HTR-8/SVneo (cell line): ENCODE measurements at regions not wholly inside any gene's neighbourhood (a gene's known extent, or its start where the extent isn't known, plus 50 kb on each side); places are given as distances from the start of the nearest gene placed in this dataset.
"Not testable (repeated sequence)": the region's sequence is repeated elsewhere in the genome, so short reads cannot be mapped to it uniquely, and the experiment has no call there.

ENCODE experiments used
- DNase-seq: peaks from one replicate; pipeline ENCODE4 v3.0.0; 2011; ENCODE audit warnings: low spot score, mixed read lengths; ENCODE audit not compliant: insufficient read length
- FAIRE-seq: peaks from 2 replicates; lab custom pipeline; 2011; peaks lifted over from hg19 to GRCh38; lab: Jason Lieb, UNC

DNA sequence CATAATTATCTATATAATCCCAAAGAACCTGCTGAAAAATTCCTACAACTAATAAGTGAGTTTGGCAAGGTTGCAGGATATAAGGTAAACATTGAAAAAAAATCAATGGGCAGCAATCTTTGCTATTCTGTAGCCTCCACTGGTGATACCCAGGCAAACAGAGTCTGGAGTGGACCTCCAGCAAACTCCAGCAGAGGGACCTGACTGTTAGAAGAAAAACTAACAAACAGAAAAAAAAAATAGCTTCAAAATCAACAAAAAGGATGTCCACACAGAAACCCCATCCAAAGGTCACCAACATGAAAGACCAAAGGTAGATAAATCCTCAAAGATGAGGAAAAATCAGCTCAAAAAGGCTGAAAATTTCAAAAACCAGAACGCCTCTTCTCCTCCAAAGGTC is 128.9 kb upstream of the PJA2 start:
- not testable (repeated sequence) for DNase-seq, FAIRE-seq

DNA sequence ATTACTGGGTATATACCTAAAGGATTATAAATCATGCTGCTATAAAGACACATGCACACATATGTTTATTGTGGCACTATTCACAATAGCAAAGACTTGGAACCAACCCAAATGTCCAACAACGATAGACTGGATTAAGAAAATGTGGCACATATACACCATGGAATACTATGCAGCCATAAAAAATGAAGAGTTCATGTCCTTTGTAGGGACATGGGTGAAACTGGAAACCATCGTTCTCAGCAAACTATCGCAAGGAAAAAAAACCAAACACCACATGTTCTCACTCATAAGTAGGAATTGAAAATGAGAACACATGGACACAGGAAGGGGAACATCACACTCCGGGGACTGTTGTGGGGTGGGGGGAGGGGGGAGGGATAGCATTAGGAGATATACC is 125.3 kb upstream of the PJA2 start:
- not testable (repeated sequence) for FAIRE-seq, DNase-seq

DNA sequence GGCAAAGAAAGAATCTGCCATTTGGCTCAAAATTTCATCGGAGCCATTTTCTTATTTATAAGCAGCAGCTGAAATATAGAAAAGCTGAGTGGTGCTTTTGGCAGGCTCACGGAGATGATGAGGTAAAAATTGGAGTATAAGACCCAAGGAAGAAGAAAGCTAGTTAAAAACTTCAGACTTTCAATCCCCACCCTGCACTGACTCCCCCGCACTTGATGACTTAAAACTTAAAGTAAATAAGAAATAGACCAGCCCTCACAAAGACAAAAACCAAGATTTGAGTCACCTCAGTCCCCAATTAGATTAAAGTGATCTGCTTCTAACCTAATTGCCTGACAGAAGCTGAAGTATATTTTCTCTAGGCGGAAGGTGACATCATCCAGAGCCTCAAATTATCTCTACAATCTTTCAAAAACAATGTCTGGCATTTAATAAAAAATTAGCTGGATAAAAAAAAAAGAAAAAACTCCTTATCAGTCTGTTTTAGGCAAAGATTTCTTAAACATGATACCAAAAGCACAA is 124.0 kb upstream of the PJA2 start:
- DNase-seq, result no peak
- no peak for FAIRE-seq

DNA sequence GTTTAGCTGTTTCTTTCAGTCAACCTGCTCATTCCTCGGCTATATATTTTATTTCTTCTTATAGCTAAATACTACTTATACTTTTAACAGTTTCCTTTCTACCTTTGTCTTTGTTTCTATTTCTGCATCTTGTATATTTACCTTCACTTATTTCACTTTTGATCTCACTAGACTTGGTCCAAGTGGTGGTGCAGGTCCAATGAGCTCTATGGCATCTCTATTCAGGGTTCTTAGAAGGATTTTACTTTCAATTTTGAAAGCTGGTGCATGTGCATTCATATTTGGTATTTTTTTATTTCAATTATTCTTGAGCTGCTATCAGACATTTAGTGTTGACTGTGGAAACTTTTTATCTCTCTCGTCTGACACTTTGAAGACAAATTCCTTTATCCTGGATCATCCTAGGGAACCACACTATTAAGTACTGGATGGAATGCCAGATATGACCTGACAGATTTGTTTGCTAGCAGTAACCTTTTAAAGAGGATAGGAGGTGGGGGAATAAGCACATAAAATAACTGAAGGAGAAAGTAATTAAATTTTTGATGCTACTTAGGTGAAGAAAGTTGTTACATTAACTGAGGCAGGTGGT is 123.1 kb upstream of the PJA2 start:
- no peak for FAIRE-seq
- no peak for DNase-seq

GRCh38 chr5:109531262-109531661 is 121.5 kb upstream of the PJA2 start:
- no peak for DNase-seq
- FAIRE-seq, result no peak

DNA sequence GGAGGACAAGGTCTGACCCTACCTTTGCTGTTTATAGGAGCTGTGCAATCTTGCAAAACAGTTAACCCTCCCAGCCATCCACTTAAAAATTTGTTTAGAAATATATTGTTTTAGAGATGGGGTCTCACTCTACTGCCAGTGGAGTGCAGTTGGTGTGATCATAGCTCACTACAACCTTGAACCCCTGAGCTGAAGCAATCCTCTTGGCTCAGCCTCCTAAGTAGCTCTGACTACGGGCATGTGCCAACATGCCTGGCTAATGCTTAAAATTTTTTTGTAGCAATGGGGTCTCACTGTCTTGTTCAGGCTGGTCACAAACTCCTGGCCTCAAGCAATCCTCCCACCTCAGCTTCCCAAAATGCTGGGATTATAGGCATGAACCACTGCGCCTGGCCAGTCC is 120.2 kb upstream of the PJA2 start:
- DNase-seq (no peak), FAIRE-seq (no peak)

DNA sequence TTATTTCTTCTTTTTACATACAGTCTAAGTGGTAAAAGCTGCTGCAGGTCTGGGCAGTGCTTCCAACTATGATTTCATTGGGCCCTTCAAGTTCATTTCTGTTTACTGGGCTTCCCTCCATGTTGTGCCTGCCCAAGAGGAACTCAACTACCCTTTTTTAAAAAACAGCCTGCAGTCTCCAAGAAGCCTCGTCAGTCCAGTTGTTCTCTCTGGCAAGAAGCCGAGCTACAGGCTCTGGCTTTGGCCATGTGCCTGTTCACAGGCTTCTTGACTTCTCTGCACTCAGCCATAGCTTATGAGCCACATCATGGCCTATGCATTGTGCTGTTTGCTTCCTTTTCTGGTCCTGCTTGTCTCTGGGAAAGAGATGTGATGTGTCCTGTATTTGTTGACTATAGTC is 119.7 kb upstream of the PJA2 start:
- no peak for DNase-seq
- FAIRE-seq, result no peak

- DNase-seq (no peak), FAIRE-seq (no peak)
Observed at GRCh38 chr5:109524555-109524954, 114.8 kb upstream of the PJA2 start.

DNA sequence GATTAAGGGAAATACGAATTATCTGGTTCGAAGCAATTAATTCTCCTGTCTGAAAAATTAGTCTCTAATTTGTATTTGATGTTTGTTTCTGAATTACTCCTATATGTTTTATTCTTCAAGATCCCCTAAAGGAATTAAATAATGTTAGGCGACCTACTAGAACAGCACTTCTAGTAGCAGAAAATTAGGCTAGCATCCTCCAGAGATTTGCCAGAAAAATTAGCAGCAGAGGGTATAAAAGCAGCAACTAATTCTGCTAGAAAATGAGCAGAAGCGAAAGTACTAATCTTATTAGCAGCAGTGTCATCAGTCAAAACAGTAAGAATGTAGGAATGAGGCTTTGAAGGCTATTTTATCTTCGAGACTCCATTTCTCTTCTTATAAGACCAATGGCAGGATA is 114.3 kb upstream of the PJA2 start:
- DNase-seq, result no peak
- FAIRE-seq, result no peak

DNA sequence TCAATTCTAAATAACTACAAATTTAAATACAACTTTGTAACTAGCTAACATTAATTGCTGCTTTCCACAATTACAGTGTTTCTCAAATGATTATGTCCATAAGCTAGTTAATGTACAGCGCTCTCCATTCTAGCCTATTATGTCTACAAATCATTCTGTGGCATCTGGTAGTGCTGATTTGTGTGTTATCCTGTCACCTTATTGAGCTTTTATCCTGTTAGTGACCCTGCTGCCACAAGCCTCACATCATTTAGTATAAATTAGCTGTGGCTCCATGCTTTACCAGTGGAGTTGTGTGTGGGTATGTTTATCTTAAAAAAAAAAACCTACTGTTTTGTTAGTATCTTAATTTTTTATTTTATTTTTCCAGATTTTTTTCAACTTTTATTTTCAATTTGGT is 112.6 kb upstream of the PJA2 start:
- DNase-seq (no peak), FAIRE-seq (no peak)

GRCh38 chr5:109519416-109519815 is 109.6 kb upstream of the PJA2 start:
- DNase-seq (no peak), FAIRE-seq (no peak)

- no peak for FAIRE-seq
- DNase-seq, result no peak
Observed at GRCh38 chr5:109516390-109516789, 106.6 kb upstream of the PJA2 start.

DNA sequence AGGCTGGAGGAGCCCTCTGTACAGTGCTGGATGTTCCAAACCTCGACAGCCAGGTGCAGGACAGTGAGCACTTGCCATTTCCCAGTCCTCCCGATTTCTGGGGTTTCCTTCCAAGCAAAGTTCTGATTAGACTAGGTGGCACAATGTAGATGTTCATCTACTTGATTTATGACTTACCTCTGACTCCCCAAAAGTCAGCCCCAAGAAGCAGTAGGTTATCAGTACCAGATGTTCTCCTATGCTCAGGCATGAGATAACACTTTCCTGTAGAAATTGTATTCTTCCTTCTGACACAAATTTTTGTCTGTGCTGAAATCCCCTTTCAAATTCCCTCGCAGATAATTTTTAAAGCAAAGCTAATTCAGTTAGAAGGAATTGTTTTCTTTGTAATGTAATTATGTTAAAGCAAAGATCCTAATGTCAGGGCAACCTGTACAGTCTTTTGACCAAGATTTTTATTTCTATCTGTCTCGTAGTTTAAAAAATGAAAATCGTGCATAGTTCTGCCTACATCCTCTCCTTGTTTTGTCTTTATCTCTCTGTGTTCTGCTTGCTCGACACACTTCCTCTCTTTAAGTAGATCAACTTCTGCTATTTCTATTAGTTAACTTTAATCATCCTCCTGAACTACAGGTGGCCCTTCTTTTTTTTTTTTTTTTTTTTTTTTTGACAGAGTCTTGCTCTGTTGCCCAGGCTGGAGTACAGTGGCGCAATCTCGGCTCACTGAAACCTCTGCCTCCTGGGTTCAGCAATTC is 102.4 kb upstream of the PJA2 start:
- FAIRE-seq, result no peak
- no peak for DNase-seq

DNA sequence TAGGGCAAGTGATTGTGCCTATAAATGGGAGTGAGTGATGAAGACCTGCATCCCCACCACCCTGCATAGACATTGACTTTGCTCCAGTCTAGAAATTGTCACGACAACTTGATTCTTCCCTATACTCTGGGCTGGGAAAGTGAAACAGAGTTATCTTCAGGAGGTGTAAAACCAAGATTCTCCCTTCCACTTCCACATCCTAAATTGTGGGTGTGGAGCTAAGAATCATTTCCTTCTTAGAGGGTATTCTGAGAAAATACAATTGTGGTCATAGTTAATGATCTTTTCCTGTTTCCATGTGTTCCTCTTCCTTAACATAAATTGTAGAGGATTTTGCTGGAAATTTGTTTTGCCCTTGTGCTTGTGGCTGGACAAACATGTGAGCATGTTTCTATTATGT is 96.8 kb upstream of the PJA2 start:
- DNase-seq, result no peak
- no peak for FAIRE-seq

DNA sequence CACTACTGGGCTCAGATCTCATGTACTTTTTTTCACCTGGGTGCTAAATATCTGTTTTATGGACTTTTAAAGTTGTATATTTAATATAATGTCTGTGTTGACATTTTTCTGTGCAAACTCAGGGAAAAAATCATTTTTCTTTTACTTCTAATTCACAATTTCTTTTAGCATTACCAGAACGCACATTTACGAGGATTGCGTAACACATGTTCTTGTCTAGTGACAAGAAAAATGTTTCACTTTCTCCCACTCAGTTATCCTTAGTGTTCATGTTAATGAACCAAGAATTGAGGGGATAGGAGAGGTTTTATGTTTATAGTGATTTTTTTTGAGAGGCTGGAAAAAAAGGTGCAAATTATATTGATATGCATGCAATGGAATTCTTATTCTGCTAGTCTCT is 86.3 kb upstream of the PJA2 start:
- FAIRE-seq (no peak), DNase-seq (no peak)

DNA sequence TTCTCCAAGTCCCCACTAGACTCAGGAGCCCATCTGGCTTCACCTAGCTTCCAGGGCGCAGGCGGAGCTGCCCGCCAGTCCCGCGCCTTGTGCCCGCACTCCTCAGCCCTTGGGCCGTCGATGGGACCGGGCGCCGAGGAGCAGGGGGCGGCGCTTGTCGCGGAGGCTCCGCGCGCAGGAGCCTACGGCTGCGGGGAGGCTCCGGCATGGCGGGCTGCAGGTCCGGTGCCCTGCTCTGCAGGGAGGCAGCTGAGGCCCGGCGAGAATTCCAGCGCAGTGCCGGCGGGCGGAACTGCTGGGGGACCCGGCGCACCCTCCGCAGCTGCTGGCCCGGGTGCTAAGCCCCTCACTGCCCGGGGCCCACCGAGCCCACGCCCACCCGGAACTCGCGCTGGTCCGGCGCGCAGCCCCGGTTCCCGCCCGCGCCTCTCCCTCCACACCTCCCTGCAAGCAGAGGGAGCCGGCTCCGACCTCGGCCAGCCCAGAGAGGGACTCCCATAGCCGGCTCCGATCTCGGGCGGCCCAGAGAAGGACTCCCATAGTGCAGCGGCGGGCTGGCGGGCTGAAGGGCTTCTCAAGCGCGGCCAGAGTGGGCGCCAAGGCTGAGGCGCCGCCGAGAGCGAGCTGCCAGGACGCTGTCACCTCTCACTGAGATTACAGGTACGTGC is 78.1 kb upstream of the PJA2 start:
- DNase-seq, result no peak
- FAIRE-seq, result no peak

DNA sequence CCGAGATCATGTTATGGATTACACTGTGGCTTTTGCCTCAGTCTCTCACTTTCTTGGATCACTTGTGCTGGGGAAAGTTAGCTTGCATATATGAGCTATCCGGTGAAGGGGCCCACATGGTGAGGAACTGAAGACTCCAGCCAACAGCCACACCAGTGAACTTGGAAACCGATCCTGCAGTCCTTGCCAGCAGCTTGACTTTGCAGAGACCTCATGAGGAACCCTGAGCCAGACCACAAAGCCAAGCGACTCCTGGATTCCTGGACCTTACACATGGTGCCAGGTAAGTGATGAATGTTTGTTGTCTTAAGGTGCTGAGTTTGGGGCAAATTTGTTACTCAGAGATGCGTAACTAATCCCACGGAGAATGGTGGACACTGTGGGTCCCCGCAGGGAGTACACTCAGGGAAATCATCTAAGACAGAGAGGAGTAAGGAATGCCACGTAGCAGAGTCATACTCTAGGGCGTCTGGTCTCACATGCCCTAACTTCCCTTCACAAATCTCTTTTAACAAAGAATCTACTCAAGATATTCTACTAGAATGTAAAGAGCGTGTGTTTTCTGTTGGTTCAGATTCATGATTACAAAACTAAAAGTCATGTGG is 76.5 kb upstream of the PJA2 start:
- DNase-seq, result no peak
- no peak for FAIRE-seq

DNA sequence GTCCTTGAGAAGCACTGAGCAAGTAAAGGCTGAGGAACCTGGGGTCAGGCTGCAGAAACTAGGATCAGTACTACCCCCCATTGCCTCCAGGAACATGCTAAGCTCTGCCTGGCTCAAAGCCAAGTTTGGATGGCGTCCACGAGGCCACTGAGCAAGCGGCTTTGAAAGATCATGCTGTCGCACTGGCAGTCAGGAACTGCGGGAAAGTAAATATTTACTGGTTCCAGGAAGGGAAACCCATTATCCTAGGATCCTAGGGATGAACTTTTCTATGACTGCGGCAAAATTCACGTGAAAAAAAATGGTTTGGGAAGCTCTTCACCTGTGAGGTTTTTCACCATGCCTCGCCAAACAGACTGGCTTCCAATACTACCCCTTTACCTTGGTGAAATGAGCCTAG is 75.3 kb upstream of the PJA2 start:
- DNase-seq, result no peak
- FAIRE-seq, result no peak

DNA sequence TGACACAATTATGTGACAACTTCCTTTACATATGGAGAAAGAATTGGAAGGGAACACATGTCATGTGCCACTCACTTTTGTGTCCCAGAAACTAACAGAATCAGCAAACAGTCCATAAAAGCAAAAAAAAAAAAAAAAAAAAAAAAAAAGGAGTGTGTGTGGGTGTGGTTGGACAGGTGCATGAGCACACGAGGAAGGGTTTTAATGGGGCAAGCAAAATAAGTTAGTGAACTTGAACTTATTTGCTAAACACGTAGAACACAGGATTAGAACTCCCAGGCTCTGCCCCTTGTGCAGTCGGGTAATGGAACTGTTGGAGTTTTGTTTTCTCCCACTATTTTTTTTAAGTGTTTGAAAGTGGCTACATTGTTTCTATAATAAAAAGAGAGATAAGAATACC is 74.8 kb upstream of the PJA2 start:
- FAIRE-seq, result no peak

DNA sequence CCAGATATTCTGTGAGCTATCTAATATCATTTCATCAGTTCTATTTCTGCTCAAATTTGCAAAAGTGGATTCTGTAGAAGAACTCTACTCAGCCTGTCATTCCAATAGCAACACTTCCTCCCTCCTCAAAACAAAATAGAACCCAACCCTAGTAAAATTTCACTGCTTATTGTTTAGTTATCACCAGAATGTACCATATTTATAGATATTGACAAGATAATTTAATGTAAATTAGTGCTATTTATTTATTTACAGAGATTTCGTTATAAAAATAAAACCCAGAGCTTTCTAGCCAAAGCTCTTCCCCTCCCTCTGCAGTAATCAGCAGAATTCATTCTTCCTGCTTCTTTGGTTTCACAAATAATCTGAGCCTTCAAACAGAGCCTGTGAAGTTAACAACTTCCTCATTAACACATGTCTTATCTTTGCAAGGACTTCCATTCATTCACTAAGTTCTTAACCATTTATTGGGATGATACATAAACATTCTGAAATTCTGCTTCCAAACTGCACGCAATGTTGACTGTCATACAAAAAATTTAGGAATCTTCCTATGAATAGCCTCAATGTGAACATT is 73.7 kb upstream of the PJA2 start:
- FAIRE-seq (no peak), DNase-seq (no peak)

More for the DNA sequence above, 74.8 kb upstream of the PJA2 start:
- DNase-seq, result no peak

DNA sequence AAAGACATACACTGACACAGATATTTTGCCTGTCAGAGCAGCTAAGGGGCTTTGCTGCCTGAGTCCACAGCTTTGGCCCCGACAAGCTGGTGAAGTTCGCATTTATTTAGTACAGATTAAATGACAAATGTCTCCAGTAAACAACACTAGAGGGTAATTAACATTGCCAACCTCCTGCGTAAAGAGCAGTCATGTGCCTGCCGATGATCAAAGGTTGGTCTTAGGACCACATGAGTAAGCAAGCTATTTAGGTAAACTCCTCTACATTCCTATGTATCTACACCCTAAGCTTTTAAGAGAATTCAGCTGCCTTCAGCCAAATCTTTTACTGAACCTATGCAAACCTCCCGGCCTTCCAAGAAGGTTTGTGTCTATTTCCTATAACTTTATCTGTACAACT is 73.0 kb upstream of the PJA2 start:
- FAIRE-seq (no peak), DNase-seq (no peak)
